DND-41 (cell line): ENCODE measurements at regions not wholly inside any gene's neighbourhood (a gene's known extent, or its start where the extent isn't known, plus 50 kb on each side); places are given as distances from the start of the nearest gene placed in this dataset.

Experiments used
- ATAC-seq: fragments of 200-7000 bp; cut with Tn5 transposase; 3 replicates; pipeline ENCODE4 v1.9.1; 2021; ENCODE audit warnings: low read depth; ENCODE audit not compliant: insufficient read depth
- DNase-seq: peaks from one replicate; pipeline ENCODE4 v3.0.0-alpha.2; 2020
- H2AFZ ChIP-seq: 2 replicates; pipeline ENCODE4 v1.6.0; 2012; ENCODE audit warnings: low read depth, low read length
- H3K27ac ChIP-seq: 2 replicates; pipeline ENCODE4 v1.5.1; 2012; ENCODE audit warnings: low read length, inconsistent platforms
- H3K27me3 ChIP-seq: fragments of 200-600 bp; sonication (generic); 2 replicates; pipeline ENCODE4 v1.6.0; 2012; ENCODE audit warnings: low read length, mild to moderate bottlenecking, inconsistent platforms; ENCODE audit not compliant: insufficient read depth, poor library complexity
- H3K36me3 ChIP-seq: 2 replicates; pipeline ENCODE4 v1.5.1; 2012; ENCODE audit warnings: low read length, inconsistent platforms; ENCODE audit not compliant: insufficient read depth
- H3K4me1 ChIP-seq: 2 replicates; pipeline ENCODE4 v1.5.1; 2012; ENCODE audit warnings: mild to moderate bottlenecking, low read length; ENCODE audit not compliant: insufficient read depth
- H3K4me2 ChIP-seq: 2 replicates; pipeline ENCODE4 v1.6.0; 2012; ENCODE audit warnings: mild to moderate bottlenecking, moderate library complexity, low read length, inconsistent platforms; ENCODE audit not compliant: insufficient read depth
- H3K4me3 ChIP-seq, 2 experiments: fragments of 200-600 bp in 1 of 2; shearing (Covaris generic) in 1 of 2; 2 replicates each; pipeline ENCODE4 v1.5.1; 2012 to 2016; ENCODE audit warnings: inconsistent platforms in 2 of 2, low read length in 2 of 2, mild to moderate bottlenecking in 2 of 2, low read depth in 1 of 2, moderate library complexity in 1 of 2
- H3K79me2 ChIP-seq: 2 replicates; pipeline ENCODE4 v1.6.0; 2012; ENCODE audit warnings: low read length, inconsistent platforms; ENCODE audit not compliant: insufficient read depth
- H3K9ac ChIP-seq: 2 replicates; pipeline ENCODE4 v1.6.0; 2012; ENCODE audit warnings: low read depth, mild to moderate bottlenecking, inconsistent platforms, low read length, moderate library complexity
- H3K9me3 ChIP-seq: 2 replicates; pipeline ENCODE4 v1.5.1; 2012; ENCODE audit warnings: low read length, moderate library complexity, mild to moderate bottlenecking, inconsistent platforms; ENCODE audit not compliant: insufficient read depth, severe bottlenecking
- H4K20me1 ChIP-seq: 2 replicates; pipeline ENCODE4 v1.6.0; 2012; ENCODE audit warnings: low read length; ENCODE audit not compliant: insufficient read depth
- CTCF ChIP-seq: IDR thresholded peaks from 2 replicates; pipeline ENCODE4 v1.5.1; 2012; ENCODE audit warnings: borderline replicate concordance, low read length, moderate library complexity, mild to moderate bottlenecking; ENCODE audit not compliant: poor library complexity, severe bottlenecking; ENCODE audit errors: extremely low read depth
- EZH2 ChIP-seq: IDR thresholded peaks from 3 replicates; pipeline ENCODE4 v1.6.1; 2012; ENCODE audit warnings: borderline replicate concordance, low read depth, mild to moderate bottlenecking, moderate library complexity, low read length, inconsistent platforms; ENCODE audit not compliant: severe bottlenecking

DNA sequence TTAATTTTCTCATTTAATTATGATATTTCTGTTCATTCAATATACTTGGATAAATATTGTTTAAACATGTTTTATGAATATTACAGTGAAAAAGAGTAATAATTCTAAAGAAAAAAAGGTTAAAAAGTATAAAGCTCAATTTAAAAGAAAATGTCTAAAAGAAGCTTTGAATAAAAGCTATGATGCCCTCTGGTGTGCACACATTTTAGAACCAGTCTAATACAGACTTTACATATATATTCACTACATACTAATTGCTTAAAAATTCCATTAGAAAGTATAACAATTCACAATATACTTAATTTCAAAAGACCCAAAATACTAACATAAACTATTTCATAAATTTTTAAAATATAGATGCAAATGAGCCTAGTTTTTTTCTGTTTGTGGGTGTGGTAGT is 909.1 kb upstream of the ROBO1 start:
- DNase-seq (no peak), ATAC-seq (no peak)
- Histone ChIP-seq H3K9ac (no peak overlapping the region), H3K79me2 (no peaks in the 10 kb centered on the region), H2AFZ (no peak overlapping the region), H3K4me1 (no peaks in the 10 kb centered on the region), H3K27me3 (no peaks in the 10 kb centered on the region), H3K9me3 (no peaks in the 10 kb centered on the region), H3K4me2 (no peak overlapping the region), H4K20me1 (no peaks in the 10 kb centered on the region), H3K27ac (no peak overlapping the region), H3K4me3 (no peak overlapping the region), H3K36me3 (no peaks in the 10 kb centered on the region)
- TF ChIP-seq EZH2, result no peak
- TF ChIP-seq CTCF, result no peak

GRCh38 chr3:80676261-80676660 is 908.5 kb upstream of the ROBO1 start:
- ATAC-seq, result no peak
- no peaks in the 10 kb centered on the region for H3K9me3 ChIP-seq

DNA sequence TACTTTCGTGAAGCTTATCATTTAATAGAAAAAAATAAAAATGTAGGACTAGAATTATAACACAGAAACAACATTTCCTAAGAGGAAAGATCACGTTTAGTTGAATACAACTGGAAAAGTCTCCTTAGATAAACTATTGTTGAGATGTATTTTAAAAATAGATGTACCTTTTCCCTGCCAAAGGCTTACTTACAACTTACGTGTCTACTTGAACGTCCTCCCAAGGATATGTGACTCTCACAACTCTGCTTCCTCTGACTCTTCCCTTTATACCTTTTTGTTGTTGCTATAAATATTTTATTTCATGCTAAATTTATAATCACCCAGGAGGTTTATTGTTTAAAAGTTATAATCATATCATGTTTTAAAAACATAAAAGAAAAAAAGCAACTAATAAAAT is 908.0 kb upstream of the ROBO1 start:
- Histone ChIP-seq H3K79me2 (no peaks in the 10 kb centered on the region), H3K4me1 (no peaks in the 10 kb centered on the region), H4K20me1 (no peaks in the 10 kb centered on the region), H2AFZ (no peak overlapping the region), H3K27me3 (no peaks in the 10 kb centered on the region), H3K4me3 (no peak overlapping the region), H3K9ac (no peak overlapping the region), H3K9me3 (no peaks in the 10 kb centered on the region), H3K4me2 (no peak overlapping the region), H3K36me3 (no peaks in the 10 kb centered on the region), H3K27ac (no peak overlapping the region)
- TF ChIP-seq EZH2, result no peak
- no peak for TF ChIP-seq CTCF
- ATAC-seq (no peak), DNase-seq (no peak)

More at GRCh38 chr3:80676261-80676660, 908.5 kb upstream of the ROBO1 start:
- no peak overlapping the region for H3K9ac ChIP-seq
- H3K4me3 ChIP-seq, result no peak overlapping the region
- H3K27ac ChIP-seq, result no peak overlapping the region
- H3K79me2 ChIP-seq, result no peaks in the 10 kb centered on the region
- H3K36me3 ChIP-seq, result no peaks in the 10 kb centered on the region
- H3K27me3 ChIP-seq, result no peaks in the 10 kb centered on the region
- DNase-seq, result no peak
- H3K4me1 ChIP-seq, result no peaks in the 10 kb centered on the region
- TF ChIP-seq CTCF (no peak), EZH2 (no peak)
- H4K20me1 ChIP-seq, result no peaks in the 10 kb centered on the region
- H2AFZ ChIP-seq, result no peak overlapping the region
- H3K4me2 ChIP-seq, result no peak overlapping the region

- H3K27me3 ChIP-seq, result no peaks in the 10 kb centered on the region
- no peak for TF ChIP-seq EZH2
- no peak for TF ChIP-seq CTCF
Observed at GRCh38 chr3:80668600-80669294, 900.9 kb upstream of the ROBO1 start.

More at GRCh38 chr3:80668600-80669294, 900.9 kb upstream of the ROBO1 start:
- Histone ChIP-seq H3K9me3 (no peaks in the 10 kb centered on the region), H3K4me1 (no peaks in the 10 kb centered on the region), H3K4me3 (no peak overlapping the region), H3K4me2 (no peak overlapping the region), H4K20me1 (no peaks in the 10 kb centered on the region), H3K79me2 (no peaks in the 10 kb centered on the region), H2AFZ (no peak overlapping the region), H3K27ac (no peak overlapping the region), H3K9ac (no peak overlapping the region), H3K36me3 (no peaks in the 10 kb centered on the region)
- ATAC-seq, result no peak
- DNase-seq, result no peak
